ENCODE measurements at regions not wholly inside any gene's neighbourhood (a gene's known extent, or its start where the extent isn't known, plus 50 kb on each side); places are given as distances from the start of the nearest gene placed in this dataset.
"Not testable (repeated sequence)": the region's sequence is repeated elsewhere in the genome, so short reads cannot be mapped to it uniquely, and the experiment has no call there.

- DNase-seq, result no peak
These were observed 1018.8 kb downstream of the PLA2G4A start for GRCh38 chr1:187847531-187847930.

- no peak for DNase-seq
These were observed 1019.6 kb downstream of the PLA2G4A start for GRCh38 chr1:187848321-187848720.

- DNase-seq, result not testable (repeated sequence)
These were observed 1021.4 kb downstream of the PLA2G4A start for GRCh38 chr1:187850146-187850545.

- no peak for DNase-seq
These were observed 1024.8 kb downstream of the PLA2G4A start for GRCh38 chr1:187853505-187853904.

- DNase-seq, result no peak
These were observed 1025.7 kb downstream of the PLA2G4A start for GRCh38 chr1:187854457-187854856.

GRCh38 chr1:187862506-187862905, 1033.8 kb downstream of the PLA2G4A start:
- DNase-seq, result no peak

- no peak for DNase-seq
These were observed 1041.8 kb downstream of the PLA2G4A start for GRCh38 chr1:187870552-187870951.

GRCh38 chr1:187871177-187871845, 1042.6 kb downstream of the PLA2G4A start:
- no peak for DNase-seq

GRCh38 chr1:187872550-187872949, 1043.8 kb downstream of the PLA2G4A start:
- DNase-seq, result no peak

GRCh38 chr1:187873126-187873525, 1044.4 kb downstream of the PLA2G4A start:
- no peak for DNase-seq

- DNase-seq, result no peak
These were observed 1048.0 kb downstream of the PLA2G4A start for GRCh38 chr1:187876775-187877174.

- DNase-seq, result no peak
These were observed 1048.5 kb downstream of the PLA2G4A start for GRCh38 chr1:187877220-187877619.

- DNase-seq, result no peak
These were observed 1050.1 kb downstream of the PLA2G4A start for GRCh38 chr1:187878883-187879282.

- DNase-seq, result no peak
These were observed 1054.6 kb downstream of the PLA2G4A start for GRCh38 chr1:187883356-187883755.

GRCh38 chr1:187891993-187892682, 1063.4 kb downstream of the PLA2G4A start:
- DNase-seq, result no peak

- no peak for DNase-seq
These were observed 1063.9 kb downstream of the PLA2G4A start for GRCh38 chr1:187892683-187893039.

- DNase-seq, result no peak
These were observed 1064.7 kb downstream of the PLA2G4A start for GRCh38 chr1:187893471-187893870.

- no peak for DNase-seq
These were observed 1065.6 kb downstream of the PLA2G4A start for GRCh38 chr1:187894349-187894748.

- DNase-seq, result no peak
These were observed 1074.5 kb downstream of the PLA2G4A start for GRCh38 chr1:187903223-187903622.

- no peak for DNase-seq
These were observed 1080.6 kb downstream of the PLA2G4A start for GRCh38 chr1:187909382-187909781.

GRCh38 chr1:187911820-187912219, 1083.1 kb downstream of the PLA2G4A start:
- DNase-seq, result no peak

GRCh38 chr1:187920976-187921375, 1092.2 kb downstream of the PLA2G4A start:
- DNase-seq, result no peak

- DNase-seq, result no peak
These were observed 1092.7 kb downstream of the PLA2G4A start for GRCh38 chr1:187921426-187921825.

- DNase-seq, result no peak
These were observed 1093.5 kb downstream of the PLA2G4A start for GRCh38 chr1:187922255-187922654.

GRCh38 chr1:187924252-187924651, 1095.5 kb downstream of the PLA2G4A start:
- no peak for DNase-seq
